Gastrocnemius medialis (tissue), 4 donors: ENCODE measurements at regions not wholly inside any gene's neighbourhood (a gene's known extent, or its start where the extent isn't known, plus 50 kb on each side); places are given as distances from the start of the nearest gene placed in this dataset.

ENCODE experiments used
- ATAC-seq, 2 donors: fragments of 150-250 bp; one replicate each; pipeline ENCODE4 v1.9.1; 2016
- DNase-seq, 2 donors: peaks; one replicate each; pipeline ENCODE4 v3.0.0-alpha.2; 2019
- H3K27ac ChIP-seq, 4 donors: fragments of 200-600 bp; sonication (generic); 1 replicate in 1 of 4; 2 replicates in 3 of 4; pipeline ENCODE4 v1.5.1; 2016 to 2018; ENCODE audit warnings: mild to moderate bottlenecking in 2 of 4, moderate library complexity in 1 of 4
- H3K27me3 ChIP-seq, 3 donors: fragments of 200-600 bp; sonication (generic) in 2 of 3; 1 replicate in 1 of 3; 2 replicates in 2 of 3; pipeline versions ENCODE4 v1.5.1 to v1.6.0; 2016 to 2019; ENCODE audit warnings: mild to moderate bottlenecking in 1 of 3, moderate library complexity in 1 of 3
- H3K36me3 ChIP-seq, 2 donors: fragments of 200-600 bp; sonication (generic) in 1 of 2; one replicate each; pipeline ENCODE4 v1.5.1; 2017 to 2018
- H3K4me1 ChIP-seq, 2 donors: fragments of 200-600 bp; sonication (generic) in 1 of 2; one replicate each; pipeline ENCODE4 v1.5.1; 2016 to 2017; ENCODE audit warnings: mild to moderate bottlenecking in 2 of 2
- H3K4me3 ChIP-seq, 4 donors: fragments of 200-600 bp; sonication (generic) in 3 of 4; 1 replicate in 1 of 4; 2 replicates in 3 of 4; pipeline ENCODE4 v1.5.1; 2016 to 2019; ENCODE audit warnings: mild to moderate bottlenecking in 2 of 4
- H3K9me3 ChIP-seq, 3 donors: fragments of 200-600 bp; sonication (generic) in 2 of 3; 1 replicate in 1 of 3; 2 replicates in 2 of 3; pipeline ENCODE4 v1.5.1; 2016 to 2019
- POLR2A ChIP-seq, 2 donors: fragments of 450-650 bp; IDR thresholded peaks; one replicate each; pipeline ENCODE4 v1.6.1; 2017; ENCODE audit warnings: antibody characterized with exemption in 2 of 2, mild to moderate bottlenecking in 2 of 2, moderate library complexity in 2 of 2
- in situ Hi-C, 4 donors: fragments of 200-750 bp; cut with MboI; loops; one replicate each; pipeline versions ENCODE4 v1.15.0 to v1.8.0; 2017; ENCODE audit warnings: low sequenced_read_pairs in 4 of 4
- intact Hi-C: fragments of 100-400 bp; cut with DNase I; formaldehyde crosslinking; loops from one replicate; pipeline ENCODE4 v1.15.1; 2023; ENCODE audit warnings: low total_unique reads
- TF ChIP-seq, protein P1 (sequence below), 5 experiments: fragments of 450-650 bp in 3 of 5; fragments of 200-600 bp in 2 of 5; sonication (generic) in 2 of 5; IDR thresholded peaks in 4 of 5; conservative IDR thresholded peaks in 1 of 5; 1 replicate in 4 of 5; 2 replicates in 1 of 5; pipeline ENCODE4 v1.5.1; 2016 to 2019; ENCODE audit warnings: antibody characterized with exemption in 5 of 5, mild to moderate bottlenecking in 3 of 5, moderate library complexity in 3 of 5

DNA sequence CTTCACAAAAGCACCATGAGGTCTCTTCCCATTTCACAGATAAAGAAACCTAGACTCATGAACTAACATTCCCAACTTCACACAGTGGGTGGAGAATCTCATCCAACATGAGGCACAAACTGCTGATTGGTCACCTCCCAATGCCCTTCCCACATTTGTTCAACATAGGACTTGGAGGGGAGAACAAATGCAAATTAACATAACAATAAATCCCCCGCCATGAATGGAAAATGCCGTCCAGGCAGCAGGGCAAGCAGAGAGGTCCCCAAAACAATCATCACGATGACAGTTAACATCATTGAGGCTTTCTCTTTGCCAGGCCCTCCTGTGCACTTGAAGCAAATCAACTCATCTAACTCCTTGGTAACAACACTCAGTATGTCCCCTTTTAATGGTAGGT lies 185.3 kb downstream of the TMEM132E start:
- DNase-seq (no peak), ATAC-seq (no peak)
- Histone ChIP-seq H3K9me3 (no peaks in the 10 kb centered on the region), H3K36me3 (no peaks in the 10 kb centered on the region), H3K27ac (no peak overlapping the region), H3K27me3 (no peaks in the 10 kb centered on the region), H3K4me3 (no peak overlapping the region), H3K4me1 (no peaks in the 10 kb centered on the region)
- intact Hi-C loops (no loop called here), in situ Hi-C loops (no loop called here)
- TF ChIP-seq, protein P1, sequence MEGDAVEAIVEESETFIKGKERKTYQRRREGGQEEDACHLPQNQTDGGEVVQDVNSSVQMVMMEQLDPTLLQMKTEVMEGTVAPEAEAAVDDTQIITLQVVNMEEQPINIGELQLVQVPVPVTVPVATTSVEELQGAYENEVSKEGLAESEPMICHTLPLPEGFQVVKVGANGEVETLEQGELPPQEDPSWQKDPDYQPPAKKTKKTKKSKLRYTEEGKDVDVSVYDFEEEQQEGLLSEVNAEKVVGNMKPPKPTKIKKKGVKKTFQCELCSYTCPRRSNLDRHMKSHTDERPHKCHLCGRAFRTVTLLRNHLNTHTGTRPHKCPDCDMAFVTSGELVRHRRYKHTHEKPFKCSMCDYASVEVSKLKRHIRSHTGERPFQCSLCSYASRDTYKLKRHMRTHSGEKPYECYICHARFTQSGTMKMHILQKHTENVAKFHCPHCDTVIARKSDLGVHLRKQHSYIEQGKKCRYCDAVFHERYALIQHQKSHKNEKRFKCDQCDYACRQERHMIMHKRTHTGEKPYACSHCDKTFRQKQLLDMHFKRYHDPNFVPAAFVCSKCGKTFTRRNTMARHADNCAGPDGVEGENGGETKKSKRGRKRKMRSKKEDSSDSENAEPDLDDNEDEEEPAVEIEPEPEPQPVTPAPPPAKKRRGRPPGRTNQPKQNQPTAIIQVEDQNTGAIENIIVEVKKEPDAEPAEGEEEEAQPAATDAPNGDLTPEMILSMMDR (IDR thresholded peaks at IDR 0.05 in 4 of 5, conservative IDR thresholded peaks at IDR 0.05 in 1 of 5): no peak
- no peak for TF ChIP-seq POLR2A (IDR thresholded peaks at IDR 0.05)

DNA sequence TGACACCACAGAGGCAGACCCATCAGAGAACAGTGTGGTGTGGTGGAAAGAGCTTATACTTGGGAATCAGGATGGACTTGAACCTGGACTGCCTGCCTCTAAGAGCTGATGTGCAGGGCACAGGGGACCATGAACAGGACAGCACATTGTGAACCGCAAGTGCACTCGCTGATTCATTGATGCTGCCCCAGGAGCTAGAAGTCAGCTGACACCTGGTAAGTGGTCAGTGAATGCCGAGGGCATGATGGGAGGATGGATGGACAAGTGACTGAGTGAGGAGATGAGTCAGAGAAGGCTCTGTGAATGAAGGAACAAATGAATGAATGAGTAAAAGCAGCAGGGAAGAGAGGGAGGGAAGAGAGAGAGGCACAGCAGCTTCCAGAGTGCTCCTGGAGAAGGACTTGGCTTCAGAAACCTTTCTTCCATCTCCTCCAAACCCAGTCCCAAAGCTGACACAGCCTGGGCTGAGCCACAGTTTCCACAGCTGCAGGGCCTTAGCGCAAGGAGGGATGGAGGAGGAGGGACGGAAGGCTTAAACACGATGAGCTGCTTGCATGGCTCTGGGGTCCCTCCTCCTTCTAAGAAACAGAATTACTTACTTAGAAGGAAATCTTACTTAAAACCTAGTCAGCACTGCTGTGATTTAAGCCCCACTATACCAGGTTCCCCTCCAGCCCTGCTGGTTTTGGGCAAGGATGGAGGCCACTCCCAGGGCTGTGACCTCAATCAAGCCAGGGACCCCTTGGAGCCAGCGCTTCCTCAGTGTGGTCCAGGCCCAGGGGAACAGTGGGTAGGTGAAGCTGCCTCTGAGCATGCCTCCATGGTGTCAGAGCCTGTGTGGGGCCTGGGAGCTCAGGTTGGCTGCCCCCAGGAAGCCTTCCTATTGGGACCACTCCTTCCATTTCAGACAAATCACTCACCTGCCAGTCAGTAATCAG lies 184.6 kb downstream of the TMEM132E start:
- in situ Hi-C loops: no loop called here
- Histone ChIP-seq H3K4me1 (no peaks in the 10 kb centered on the region), H3K27ac (no peak overlapping the region), H3K27me3 (no peaks in the 10 kb centered on the region), H3K9me3 (no peaks in the 10 kb centered on the region), H3K36me3 (no peaks in the 10 kb centered on the region), H3K4me3 (no peak overlapping the region)
- ATAC-seq (no peak), DNase-seq (no peak)
- intact Hi-C loops: no loop called here
- TF ChIP-seq, protein P1 (IDR thresholded peaks at IDR 0.05 in 4 of 5, conservative IDR thresholded peaks at IDR 0.05 in 1 of 5): no peak
- TF ChIP-seq POLR2A (IDR thresholded peaks at IDR 0.05): no peak

DNA sequence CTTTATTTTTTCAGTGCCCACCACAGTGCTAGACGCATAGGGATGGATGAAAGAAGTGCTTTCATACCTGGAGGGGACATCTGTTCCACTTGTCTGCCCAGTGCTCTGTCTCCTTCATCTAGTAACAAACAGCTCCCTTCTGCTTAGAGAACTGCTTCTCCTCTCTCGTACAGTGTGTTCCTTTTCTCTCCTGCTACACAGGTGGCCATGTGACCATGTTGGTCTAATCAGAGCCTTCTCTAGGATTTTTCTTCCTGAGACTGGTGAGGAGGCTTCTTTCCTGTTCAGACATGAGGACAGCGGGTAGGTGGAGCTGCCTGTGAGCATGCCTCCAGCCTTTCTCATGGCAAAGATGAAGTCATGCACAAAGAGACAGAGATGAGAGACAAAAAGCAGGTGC lies 182.7 kb downstream of the TMEM132E start:
- Histone ChIP-seq H3K4me3 (no peak overlapping the region), H3K27me3 (no peaks in the 10 kb centered on the region), H3K9me3 (no peaks in the 10 kb centered on the region), H3K4me1 (no peaks in the 10 kb centered on the region), H3K36me3 (no peaks in the 10 kb centered on the region), H3K27ac (no peak overlapping the region)
- intact Hi-C loops (no loop called here), in situ Hi-C loops (no loop called here)
- no peak for TF ChIP-seq POLR2A (IDR thresholded peaks at IDR 0.05)
- TF ChIP-seq, protein P1 (IDR thresholded peaks at IDR 0.05 in 4 of 5, conservative IDR thresholded peaks at IDR 0.05 in 1 of 5): no peak
- ATAC-seq (no peak), DNase-seq (no peak)

DNA sequence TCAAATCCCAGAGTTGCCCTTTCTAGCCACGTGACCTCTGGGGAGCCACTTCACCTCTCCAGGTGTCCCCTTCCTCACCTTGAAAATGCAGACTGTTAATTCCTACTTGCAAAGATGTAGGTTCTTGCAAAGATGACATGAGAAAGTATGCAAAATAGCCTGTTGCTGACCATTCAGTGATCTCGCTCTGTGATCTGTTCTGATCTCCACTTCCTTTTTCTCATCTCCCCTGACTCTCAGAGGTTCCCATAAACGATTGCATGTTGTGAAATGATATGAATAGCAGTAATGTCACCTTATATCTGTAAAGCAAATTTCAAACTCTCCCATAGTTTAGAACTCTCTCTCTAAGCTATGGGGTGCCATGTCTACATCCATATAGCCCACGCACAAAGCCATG lies 182.3 kb downstream of the TMEM132E start:
- no peak overlapping the region for H3K4me3 ChIP-seq
- H3K36me3 ChIP-seq: no peaks in the 10 kb centered on the region
- no peaks in the 10 kb centered on the region for H3K27me3 ChIP-seq
- TF ChIP-seq, protein P1 (IDR thresholded peaks at IDR 0.05 in 4 of 5, conservative IDR thresholded peaks at IDR 0.05 in 1 of 5): no peak
- no peak for TF ChIP-seq POLR2A (IDR thresholded peaks at IDR 0.05)
- ATAC-seq: no peak
- intact Hi-C loops (no loop called here), in situ Hi-C loops (no loop called here)
- no peak for DNase-seq
- peaks cover 0 to 2% of the 10 kb centered on the region in 2 donors for H3K4me1 ChIP-seq
- H3K27ac ChIP-seq: no peak overlapping the region
- no peaks in the 10 kb centered on the region for H3K9me3 ChIP-seq
